ENCODE measurements at regions not wholly inside any gene's neighbourhood (a gene's known extent, or its start where the extent isn't known, plus 50 kb on each side); places are given as distances from the start of the nearest gene placed in this dataset.

DNA sequence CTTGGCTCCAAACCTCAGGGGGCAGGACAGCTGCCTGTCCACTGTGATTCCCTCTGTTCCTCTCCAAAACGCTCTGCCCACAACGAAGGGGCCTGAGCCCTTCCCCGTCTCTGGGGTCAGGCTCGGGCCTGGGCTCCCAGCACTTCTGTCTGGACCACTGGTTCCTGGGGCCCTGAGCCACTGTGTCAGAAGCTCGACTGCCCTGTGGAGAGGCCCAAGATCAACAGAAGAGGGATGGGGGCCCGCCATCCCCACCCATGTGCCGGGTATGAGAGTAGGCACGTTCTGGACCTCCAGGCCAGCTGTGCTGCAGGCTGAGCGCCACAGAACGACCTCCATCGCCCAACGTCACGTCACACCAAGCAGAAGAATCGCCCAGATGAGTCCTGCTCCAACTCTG lies 119.9 kb upstream of the HS6ST1 start:
- H3K4me3 Mint-ChIP-seq: no peak overlapping the region
- no peaks in the 10 kb centered on the region for H3K4me1 Mint-ChIP-seq
- H3K27ac Mint-ChIP-seq: no peak overlapping the region
- intact Hi-C loops (cut with micrococcal nuclease): no loop called here
- H3K36me3 Mint-ChIP-seq (ENCODE audit: low read depth): no peaks in the 10 kb centered on the region
- no peaks in the 10 kb centered on the region for H3K9me3 Mint-ChIP-seq
- no peaks in the 10 kb centered on the region for H3K27me3 Mint-ChIP-seq
- no peak for DNase-seq

DNA sequence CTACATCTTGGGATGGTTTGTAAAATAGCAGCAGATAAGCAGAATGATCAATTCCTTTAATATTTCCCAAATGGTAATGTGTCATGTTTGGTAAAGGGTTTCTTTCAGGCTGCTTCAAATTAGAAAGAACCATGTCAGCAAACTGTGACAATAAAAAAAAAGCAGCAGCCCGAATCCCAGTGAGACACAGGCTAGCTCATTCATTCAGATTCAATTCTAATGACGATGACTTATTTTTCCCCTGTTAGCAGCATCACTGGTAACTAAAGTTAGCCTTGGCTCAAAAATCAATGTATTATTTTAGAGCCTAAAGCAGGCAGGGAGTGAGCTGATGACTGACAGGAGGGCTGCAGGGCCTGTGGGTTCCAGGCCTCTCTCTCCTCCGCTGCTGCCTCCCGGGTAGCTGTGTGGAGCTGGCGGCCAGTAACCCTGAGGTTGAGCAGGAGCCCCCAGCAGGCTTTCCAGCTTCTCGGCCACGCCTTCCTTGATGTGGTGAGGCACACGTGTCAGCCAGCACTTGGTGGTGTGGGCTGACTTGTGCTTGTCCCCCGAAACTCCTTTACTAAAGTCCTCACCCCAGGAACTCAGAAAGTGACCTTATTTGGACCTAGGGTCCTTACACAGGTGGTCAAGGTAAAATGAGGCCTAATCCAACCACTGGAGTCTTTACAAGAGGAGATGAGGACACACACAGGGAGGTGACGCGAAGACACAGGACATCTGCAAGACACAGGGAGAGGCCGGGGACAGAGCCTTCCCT lies 120.5 kb upstream of the HS6ST1 start:
- Mint-ChIP-seq H3K4me3 (no peak overlapping the region), H3K4me1 (no peaks in the 10 kb centered on the region), H3K27me3 (no peaks in the 10 kb centered on the region), H3K9me3 (no peaks in the 10 kb centered on the region), H3K27ac (no peak overlapping the region), H3K36me3 (ENCODE audit: low read depth) (no peaks in the 10 kb centered on the region)
- DNase-seq: no peak
- intact Hi-C loops (cut with micrococcal nuclease): no loop called here

- no peaks in the 10 kb centered on the region for H3K27me3 Mint-ChIP-seq
- H3K4me1 Mint-ChIP-seq: no peaks in the 10 kb centered on the region
- H3K36me3 Mint-ChIP-seq (ENCODE audit: low read depth): no peaks in the 10 kb centered on the region
These were observed 121.4 kb upstream of the HS6ST1 start for GRCh38 chr2:128439791-128440665.

GRCh38 chr2:128440666-128441340 lies 122.1 kb upstream of the HS6ST1 start:
- Mint-ChIP-seq H3K4me1 (no peaks in the 10 kb centered on the region), H3K9me3 (no peaks in the 10 kb centered on the region), H3K27me3 (no peaks in the 10 kb centered on the region), H3K27ac (no peak overlapping the region), H3K4me3 (no peak overlapping the region), H3K36me3 (ENCODE audit: low read depth) (no peaks in the 10 kb centered on the region)
- intact Hi-C loops (cut with micrococcal nuclease): no loop called here
- no peak for DNase-seq

More at GRCh38 chr2:128439791-128440665, 121.4 kb upstream of the HS6ST1 start:
- H3K4me3 Mint-ChIP-seq: no peak overlapping the region
- no peaks in the 10 kb centered on the region for H3K9me3 Mint-ChIP-seq
- no peak overlapping the region for H3K27ac Mint-ChIP-seq
- no peak for DNase-seq
- intact Hi-C loops (cut with micrococcal nuclease): no loop called here

DNA sequence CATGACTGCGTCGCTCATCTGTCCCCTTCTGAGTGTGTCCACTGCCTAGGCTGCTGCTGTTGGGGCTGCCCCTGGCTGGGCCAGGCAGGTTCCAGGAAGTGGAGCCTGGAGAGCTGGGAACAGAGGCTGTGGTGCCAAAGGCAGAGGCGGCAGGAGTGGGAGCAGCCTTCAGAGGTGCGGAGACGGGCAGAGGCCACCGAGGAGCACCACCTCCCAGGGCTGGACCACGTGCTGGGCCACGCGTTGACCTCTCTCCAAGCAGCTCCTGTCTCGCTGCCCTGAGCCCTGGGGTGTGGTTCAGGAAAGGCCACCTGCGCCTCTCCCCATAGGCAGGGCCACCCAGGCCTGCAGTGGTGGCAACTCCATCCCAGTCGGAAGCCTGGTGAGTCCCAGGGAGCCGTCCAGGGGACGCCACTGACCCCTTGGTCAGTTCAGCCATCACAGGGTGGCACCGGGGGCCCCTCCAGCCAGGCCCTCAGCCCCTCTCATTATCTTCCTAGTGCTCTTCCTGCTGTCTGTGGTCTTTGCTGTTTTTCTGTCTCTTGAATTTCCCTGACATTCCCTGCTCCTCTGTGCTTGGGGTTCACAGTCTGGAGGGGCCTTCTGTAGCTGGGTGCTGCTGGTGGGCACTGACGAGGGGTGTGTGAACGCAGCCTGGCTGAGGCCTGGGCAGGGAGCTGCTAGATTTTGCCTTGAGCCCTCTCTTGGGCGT lies 122.8 kb upstream of the HS6ST1 start:
- Mint-ChIP-seq H3K27ac (no peak overlapping the region), H3K27me3 (no peaks in the 10 kb centered on the region), H3K4me1 (no peaks in the 10 kb centered on the region), H3K9me3 (no peaks in the 10 kb centered on the region), H3K36me3 (ENCODE audit: low read depth) (no peaks in the 10 kb centered on the region), H3K4me3 (no peak overlapping the region)
- no peak for DNase-seq
- intact Hi-C loops (cut with micrococcal nuclease): no loop called here

- no peak overlapping the region for H3K27ac Mint-ChIP-seq
- H3K4me3 Mint-ChIP-seq: no peak overlapping the region
- intact Hi-C loops (cut with micrococcal nuclease): no loop called here
- no peaks in the 10 kb centered on the region for H3K9me3 Mint-ChIP-seq
- H3K27me3 Mint-ChIP-seq: no peaks in the 10 kb centered on the region
- DNase-seq: no peak
- no peaks in the 10 kb centered on the region for H3K4me1 Mint-ChIP-seq
- H3K36me3 Mint-ChIP-seq (ENCODE audit: low read depth): no peaks in the 10 kb centered on the region
These were observed 123.5 kb upstream of the HS6ST1 start for GRCh38 chr2:128442053-128442751.

GRCh38 chr2:128442891-128443302 lies 124.2 kb upstream of the HS6ST1 start:
- intact Hi-C loops (cut with micrococcal nuclease): no loop called here
- H3K4me1 Mint-ChIP-seq: no peaks in the 10 kb centered on the region
- H3K36me3 Mint-ChIP-seq (ENCODE audit: low read depth): no peaks in the 10 kb centered on the region
- H3K9me3 Mint-ChIP-seq: no peaks in the 10 kb centered on the region
- DNase-seq: no peak
- no peak overlapping the region for H3K27ac Mint-ChIP-seq
- no peaks in the 10 kb centered on the region for H3K27me3 Mint-ChIP-seq
- H3K4me3 Mint-ChIP-seq: no peak overlapping the region

GRCh38 chr2:128444121-128444771 lies 125.6 kb upstream of the HS6ST1 start:
- Mint-ChIP-seq H3K4me1 (no peaks in the 10 kb centered on the region), H3K36me3 (ENCODE audit: low read depth) (no peaks in the 10 kb centered on the region), H3K27ac (no peak overlapping the region), H3K27me3 (no peaks in the 10 kb centered on the region), H3K9me3 (no peaks in the 10 kb centered on the region), H3K4me3 (no peak overlapping the region)
- intact Hi-C loops (cut with micrococcal nuclease): no loop called here
- DNase-seq: no peak

- Mint-ChIP-seq H3K27me3 (no peaks in the 10 kb centered on the region), H3K4me3 (no peak overlapping the region), H3K9me3 (no peaks in the 10 kb centered on the region), H3K4me1 (no peaks in the 10 kb centered on the region), H3K36me3 (ENCODE audit: low read depth) (no peaks in the 10 kb centered on the region), H3K27ac (no peak overlapping the region)
- intact Hi-C loops (cut with micrococcal nuclease): no loop called here
- no peak for DNase-seq
These were observed 126.3 kb upstream of the HS6ST1 start for GRCh38 chr2:128444816-128445522.

- no peaks in the 10 kb centered on the region for H3K36me3 Mint-ChIP-seq (ENCODE audit: low read depth)
- no peak overlapping the region for H3K4me3 Mint-ChIP-seq
- H3K4me1 Mint-ChIP-seq: no peaks in the 10 kb centered on the region
- no peak overlapping the region for H3K27ac Mint-ChIP-seq
- DNase-seq: no peak
- intact Hi-C loops (cut with micrococcal nuclease): no loop called here
- no peaks in the 10 kb centered on the region for H3K27me3 Mint-ChIP-seq
- no peaks in the 10 kb centered on the region for H3K9me3 Mint-ChIP-seq
These were observed 126.8 kb upstream of the HS6ST1 start for GRCh38 chr2:128445523-128445900.

- H3K4me1 Mint-ChIP-seq: no peaks in the 10 kb centered on the region
- no peak overlapping the region for H3K27ac Mint-ChIP-seq
- H3K9me3 Mint-ChIP-seq: no peaks in the 10 kb centered on the region
- H3K27me3 Mint-ChIP-seq: no peaks in the 10 kb centered on the region
- no peaks in the 10 kb centered on the region for H3K36me3 Mint-ChIP-seq (ENCODE audit: low read depth)
- intact Hi-C loops (cut with micrococcal nuclease): no loop called here
- H3K4me3 Mint-ChIP-seq: no peak overlapping the region
- no peak for DNase-seq
These were observed 127.6 kb upstream of the HS6ST1 start for GRCh38 chr2:128446049-128446873.
